GM19463 (cell line): ENCODE measurements at regions not wholly inside any gene's neighbourhood (a gene's known extent, or its start where the extent isn't known, plus 50 kb on each side); places are given as distances from the start of the nearest gene placed in this dataset.

ENCODE experiments used
- ATAC-seq: cut with Tn5 transposase; IDR thresholded peaks from one replicate; pipeline ENCODE4 v1.9.1; 2021; ENCODE audit warnings: mild to moderate bottlenecking, moderate library complexity; ENCODE audit not compliant: unreplicated experiment

DNA sequence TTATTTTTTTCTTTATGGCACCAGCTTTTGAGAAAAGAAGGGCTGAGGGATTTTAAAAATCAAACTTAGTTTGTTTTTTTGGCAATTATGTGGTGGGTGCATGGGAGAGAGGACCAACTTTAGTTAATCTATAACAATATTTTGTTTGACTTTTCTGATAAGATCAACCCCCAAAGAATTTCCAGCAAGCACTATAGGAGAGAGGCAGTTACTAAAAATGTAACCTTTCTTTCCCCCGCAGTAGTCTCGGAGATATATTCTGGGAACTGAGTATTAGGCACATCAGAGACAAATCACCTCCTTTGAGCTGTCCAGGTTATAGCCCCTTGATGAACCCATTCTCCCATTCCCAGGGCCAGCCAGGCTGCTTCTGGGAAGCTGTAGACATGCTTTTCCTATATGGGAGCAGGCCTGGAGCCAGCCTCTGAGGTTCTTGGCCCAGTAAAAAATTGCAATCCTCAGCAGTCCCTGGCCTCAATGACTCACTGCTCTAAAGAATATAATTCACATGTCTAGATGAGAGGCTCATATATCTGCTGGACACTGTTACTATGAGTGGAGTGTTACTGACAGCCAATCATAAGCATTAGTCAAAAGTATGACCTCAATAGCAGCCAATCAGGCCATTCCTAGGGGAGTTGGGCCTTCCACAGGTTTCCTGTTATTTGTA is 138.3 kb upstream of the AGBL1 start:
- ATAC-seq: no peak

DNA sequence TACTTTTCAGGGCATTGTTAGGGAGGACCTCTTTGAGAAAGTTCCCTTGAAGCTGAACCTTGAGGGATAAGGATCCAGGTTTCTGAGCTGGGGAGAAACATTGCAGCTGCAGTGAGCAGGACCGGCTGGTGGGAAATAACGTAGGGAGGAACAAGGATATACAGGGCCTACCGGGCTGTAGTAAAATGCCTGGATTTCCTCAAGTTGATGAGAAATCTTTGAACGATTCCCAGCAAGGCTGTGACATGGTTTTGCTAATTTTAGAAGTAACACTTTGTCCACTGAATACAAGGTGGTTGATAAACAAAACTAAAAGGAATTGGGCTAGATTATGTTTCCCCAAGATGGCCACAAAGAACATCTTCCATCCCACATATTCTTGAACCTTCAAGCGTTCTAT is 137.0 kb upstream of the AGBL1 start:
- no peak for ATAC-seq

DNA sequence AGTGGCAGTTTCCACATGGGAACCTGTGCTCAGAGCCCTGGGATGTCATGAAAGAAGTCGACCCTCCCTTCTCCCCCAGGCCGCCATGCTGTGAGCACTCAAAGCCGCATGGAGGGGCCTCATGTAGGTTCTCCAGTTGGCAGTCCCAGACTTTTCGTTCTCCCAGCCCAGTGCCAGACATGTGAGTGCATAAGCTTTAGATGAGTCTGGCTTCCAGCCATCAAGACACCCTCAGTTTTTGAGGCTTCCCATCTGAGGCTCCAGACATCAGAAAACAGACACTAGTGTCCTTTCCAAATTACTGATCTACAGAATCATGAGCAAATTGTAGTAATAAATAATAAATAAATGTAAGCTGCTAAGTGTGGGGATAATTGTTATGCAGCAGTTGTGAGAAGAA is 136.5 kb upstream of the AGBL1 start:
- no peak for ATAC-seq

DNA sequence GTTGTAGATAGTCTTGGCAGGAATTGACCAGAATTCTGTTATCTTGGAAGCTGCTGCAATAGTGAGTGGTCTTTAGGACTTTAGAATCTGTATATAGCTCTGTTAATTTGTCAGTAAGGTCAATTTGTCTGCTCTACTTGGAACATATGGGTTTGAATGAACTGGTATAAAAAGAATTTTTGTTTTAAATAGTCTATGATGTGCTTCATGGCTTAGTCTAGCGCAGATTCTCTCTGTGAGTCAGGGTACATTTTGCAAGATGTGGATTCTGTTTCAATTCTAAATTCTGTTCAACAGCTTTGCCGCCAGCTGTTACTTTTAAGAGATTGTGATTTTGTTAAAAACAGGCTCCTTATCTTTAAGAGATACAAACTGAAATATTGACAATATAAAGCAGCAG is 135.9 kb upstream of the AGBL1 start:
- no peak for ATAC-seq

DNA sequence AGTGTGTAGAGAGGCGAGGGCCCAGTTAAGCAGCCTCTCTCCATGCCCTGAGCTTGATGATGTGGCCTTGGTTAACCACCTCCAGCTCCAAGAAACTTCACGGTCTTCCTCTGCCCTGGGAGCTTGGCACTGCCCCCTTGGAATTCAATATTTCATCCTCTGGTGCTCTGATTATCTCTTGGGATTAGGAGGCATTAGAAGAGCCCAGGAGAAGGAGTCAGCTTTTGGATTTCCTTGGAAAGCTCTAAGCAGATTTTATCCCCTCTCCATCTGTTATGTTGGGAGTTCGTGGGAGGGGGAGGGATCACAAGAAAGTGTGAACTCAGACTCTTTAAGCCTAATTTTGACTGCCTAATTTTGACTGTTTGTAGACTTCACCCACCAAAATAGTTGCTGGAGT is 132.7 kb upstream of the AGBL1 start:
- ATAC-seq: no peak

DNA sequence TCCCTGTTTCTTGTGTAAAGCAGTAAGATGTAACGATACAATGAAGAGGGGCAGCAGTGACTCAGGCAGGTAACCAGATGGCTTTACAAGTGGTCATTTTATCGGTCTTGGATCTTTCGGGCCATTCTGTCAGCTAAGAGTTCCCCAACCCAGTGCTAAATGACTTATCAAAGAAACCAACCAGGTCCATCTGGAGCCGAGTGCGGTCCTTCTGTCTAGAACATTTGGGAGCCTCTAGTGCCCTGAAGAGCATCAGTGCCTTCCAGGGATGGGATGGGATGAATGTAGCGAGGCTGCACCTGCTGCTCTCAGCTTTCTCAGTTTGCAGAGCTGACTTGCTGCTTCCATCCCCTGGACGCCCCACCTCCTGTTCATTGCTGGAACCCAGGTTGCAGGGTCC is 131.7 kb upstream of the AGBL1 start:
- ATAC-seq: no peak

DNA sequence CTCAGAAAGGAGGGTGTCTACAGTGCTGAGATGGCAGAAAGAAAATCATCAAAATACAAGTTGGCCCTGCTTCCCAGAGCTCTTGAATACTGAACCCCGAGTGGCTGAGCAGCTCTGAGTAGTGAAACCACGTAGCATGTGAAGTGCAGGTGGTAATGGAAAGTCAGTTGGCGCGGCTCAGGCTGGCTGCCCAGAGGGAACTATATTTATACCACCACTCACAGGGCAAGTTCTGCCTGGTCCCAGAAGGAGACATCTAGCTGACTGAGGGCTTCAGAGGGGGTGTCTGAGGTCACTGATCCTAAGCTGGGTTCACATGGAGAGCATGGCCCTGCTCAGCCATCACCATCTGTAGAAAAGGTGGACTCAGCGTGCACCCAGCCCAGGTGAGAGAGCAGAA is 129.6 kb upstream of the AGBL1 start:
- peak; percentile 85 for ATAC-seq

DNA sequence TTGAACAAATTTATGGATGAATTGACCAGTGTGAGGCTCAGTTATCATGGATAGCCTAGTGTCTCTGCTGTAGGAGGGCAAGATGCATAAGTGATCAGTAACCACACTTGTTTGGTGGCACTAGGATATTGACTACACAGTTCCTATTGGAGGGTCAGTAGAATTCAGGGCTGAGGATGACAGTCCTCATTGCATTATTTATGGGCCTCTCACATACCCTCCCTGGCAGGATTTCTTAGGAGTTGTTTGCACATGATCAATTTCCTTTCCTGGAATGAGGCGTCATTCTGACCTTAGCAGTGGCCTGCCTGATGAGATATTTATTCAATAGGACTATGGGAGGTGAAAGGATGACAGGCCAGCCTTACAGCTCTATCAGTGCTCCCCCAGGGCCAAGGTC is 125.1 kb upstream of the AGBL1 start:
- no peak for ATAC-seq

DNA sequence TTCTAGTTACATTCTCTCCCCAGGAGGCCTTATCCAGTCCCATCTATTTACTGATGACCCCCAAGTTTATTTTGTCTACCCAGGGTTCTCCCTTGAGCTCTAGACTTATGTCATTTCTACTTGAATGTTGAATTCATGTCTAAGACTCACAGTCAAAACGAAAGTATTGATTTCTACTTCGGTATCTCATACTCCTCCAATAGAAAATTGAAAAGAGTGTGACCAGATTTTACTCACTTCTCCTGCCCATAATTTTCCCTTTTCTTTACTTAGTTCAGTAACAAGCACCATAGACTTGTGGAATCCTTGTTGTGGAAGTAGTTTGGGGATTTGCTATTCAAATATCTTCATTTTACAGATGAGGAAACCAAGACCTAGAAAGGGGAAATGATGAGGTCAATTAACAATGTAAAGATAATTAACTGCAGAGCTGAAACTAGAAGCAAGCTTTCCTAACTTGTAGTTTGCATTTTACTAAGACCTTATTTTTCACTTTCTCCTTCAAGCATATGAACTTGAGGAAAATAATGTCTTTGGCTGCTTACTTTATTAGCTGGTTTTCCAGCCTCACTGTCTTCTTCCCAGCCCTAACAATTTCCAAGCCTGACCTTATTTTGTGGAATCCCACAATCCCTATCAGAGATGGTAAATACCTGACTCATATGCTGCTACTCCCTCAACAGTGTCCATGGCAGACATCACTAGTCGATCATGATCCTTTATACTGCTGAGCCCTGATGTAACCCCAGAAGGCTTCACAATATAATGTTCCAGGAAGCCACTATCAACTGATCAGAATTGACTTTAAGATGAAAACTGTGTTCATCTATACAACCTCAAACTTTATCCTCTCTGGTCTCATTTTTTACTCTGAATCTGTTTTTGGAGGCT is 123.9 kb upstream of the AGBL1 start:
- ATAC-seq: peak; percentile 89

DNA sequence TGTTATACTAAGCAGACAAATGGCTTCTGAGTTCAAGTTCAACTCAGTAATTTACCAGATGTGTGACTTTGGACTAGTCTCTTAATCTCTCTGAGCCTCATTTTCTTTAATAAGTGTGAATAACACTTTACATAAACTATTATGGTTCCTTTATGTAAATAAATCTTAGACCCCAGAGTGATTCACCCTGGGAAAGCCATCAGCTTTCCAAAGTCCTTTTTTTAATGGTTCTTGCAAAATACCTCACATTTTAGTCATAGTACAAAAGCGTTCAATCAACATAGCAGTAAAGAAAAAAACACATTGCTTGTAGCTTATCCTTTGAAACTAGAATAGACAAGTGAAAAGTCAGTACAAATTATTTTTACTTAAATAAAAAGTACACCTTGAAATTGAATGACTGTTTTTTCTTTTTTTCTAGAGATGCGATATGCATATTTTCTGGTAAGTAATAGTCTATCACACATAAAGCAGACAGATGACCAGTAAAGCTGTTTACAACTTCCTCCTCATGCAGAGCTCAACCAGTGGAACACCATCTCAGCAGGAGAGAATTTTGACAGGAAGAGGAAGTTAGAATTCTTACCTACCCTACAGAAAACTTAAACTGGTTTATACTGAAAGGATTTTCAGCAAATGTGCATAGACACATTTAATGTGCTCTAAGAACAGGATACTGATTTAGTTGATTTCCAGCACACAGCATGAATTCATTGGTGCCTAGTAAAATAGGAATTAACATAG is 123.0 kb upstream of the AGBL1 start:
- ATAC-seq: no peak

DNA sequence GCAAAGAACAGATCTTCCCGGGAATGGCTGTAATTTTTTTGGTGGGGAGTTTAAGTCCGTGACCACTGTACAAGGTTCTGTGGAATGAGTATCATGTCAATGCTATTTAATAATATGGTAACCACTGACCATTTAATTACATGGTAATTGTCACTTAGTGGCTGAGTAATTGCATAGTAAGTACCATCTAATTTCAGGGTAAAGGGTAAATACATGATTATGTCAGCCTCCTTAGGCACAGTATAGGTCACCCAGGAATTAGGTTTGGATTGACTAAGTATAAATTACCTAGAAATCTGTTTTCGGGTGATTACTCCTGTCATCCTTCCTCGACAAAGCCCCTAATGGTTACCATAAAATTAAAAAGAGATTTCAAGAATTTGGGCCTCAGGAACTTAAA is 120.1 kb upstream of the AGBL1 start:
- ATAC-seq: no peak

DNA sequence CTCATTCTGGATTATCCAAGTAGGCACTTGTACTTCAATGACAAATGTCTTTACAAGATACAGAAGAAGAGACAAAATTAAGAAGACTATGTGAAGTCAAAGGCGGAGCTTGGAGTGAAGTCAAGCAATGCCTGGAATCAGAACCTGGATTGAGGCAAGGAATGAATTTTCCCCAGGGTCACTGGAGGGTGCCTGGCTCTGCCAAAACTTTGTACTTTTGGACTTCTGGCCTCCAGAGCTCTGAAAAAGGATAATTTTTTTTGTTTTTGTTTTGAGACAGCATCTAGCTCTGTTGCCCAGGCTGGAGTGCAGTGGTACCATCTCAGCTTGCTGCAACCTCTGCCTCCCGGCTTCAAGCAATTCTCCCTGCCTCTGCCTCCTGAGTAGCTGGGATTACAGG is 119.3 kb upstream of the AGBL1 start:
- no peak for ATAC-seq

DNA sequence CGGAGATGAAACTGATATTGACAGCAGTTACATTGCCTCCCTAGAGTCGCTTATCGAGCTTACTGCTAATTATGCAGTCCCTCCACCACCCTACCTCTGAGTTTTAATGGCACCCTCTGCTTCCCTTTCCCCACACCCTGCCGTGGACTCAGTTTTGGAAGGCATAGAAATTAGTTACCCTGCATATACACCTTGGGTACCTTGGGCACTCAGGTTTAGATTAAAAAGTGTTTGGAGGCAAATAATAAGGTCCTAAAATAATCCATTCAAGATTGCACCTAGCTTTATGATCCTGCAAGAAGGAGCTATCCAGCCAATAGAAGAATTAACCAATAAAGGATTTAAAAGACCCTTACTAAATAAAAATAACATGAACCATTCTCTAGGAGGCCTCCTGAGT is 117.8 kb upstream of the AGBL1 start:
- no peak for ATAC-seq

DNA sequence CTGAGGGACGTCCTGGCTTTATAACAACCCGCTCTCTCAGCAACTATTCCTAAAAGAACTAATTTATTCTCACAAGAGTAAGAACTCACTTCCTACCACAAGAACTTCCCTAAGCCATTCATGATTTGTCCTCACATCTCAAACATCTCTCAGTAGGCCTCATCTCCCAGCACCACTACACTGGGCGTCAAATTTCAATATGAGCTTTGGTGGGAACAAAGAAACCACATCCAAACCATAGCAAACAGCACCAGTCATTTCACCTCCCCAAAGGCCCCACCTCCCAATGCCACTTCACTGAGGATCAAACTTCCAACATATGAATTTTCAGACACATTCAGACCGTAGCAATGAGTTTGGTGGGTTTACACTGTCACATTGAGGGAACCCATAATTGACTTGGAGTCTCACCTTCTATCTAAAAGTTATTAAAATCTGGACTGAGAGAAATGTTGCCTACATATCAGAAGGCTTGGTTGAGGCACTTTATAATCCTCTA is 116.4 kb upstream of the AGBL1 start:
- ATAC-seq: no peak

DNA sequence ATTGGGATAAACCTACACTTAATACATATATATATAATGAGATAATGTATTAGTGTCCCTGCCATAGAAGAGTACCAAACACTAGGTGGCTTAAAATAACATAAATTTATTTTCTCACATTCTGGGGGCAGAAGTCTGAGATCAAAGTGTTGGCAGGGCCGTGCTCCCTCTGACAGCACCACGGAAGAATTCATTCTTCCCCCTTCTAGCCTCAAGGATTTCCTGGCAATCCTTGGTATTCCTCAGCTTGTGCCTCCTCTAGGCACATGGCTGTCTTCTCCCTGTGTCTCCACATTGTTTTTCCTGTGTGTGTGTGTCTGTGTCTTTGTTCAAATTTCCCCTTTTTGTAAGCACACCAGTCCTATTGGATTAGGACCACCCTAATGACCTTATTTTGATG is 115.2 kb upstream of the AGBL1 start:
- no peak for ATAC-seq

DNA sequence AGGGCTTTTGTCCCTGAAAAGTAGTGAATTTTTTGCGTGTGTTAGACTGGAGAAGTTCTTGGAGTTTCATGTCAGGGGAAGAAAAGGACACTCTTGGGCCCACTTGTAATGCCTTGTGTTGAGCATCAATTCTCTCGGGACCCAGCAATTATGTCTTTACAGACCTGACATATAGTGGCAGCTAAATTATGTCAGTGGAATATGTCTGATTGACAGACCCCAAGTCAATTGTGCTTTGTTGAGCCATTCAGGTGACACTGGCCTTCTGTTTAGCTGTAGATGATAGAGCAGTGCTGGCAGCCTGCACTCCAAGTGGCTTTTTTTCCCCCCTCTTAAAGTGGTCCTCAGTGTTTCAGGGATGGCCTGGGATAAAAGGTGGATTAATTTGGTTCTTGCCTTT is 112.1 kb upstream of the AGBL1 start:
- no peak for ATAC-seq

DNA sequence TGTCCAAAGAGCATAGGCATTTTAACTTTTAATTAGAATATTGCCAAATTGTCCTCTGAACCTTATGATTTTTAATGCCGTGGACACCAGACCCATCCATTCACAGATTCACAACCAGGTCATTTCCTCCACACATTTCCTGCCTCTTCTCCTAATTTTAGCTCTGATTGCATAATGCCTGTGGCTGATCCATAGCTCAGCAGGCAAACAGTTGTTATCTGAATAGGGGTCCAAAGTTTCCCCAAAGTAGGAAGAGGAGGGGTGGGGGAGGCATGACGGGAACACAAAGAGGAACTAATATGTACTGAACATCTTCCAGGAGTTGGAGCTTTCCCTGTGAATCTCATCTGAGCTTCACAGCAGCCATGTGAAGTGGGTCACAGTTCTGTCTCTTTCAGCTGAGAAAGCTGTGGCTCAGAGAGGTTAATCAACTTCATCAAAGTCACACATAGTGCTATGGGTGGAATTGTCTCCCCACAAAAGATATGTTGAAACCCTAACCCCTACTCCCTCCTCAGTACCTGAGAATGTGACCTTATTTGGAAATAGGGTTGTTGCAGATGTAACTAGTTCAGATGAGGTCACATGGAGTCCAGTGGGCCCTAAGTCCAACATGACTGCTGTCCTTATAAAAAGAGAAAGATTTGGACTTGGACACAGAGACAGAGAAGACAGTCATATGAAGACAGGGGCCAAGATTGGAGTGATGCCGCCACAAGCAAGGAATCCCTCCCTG is 106.7 kb upstream of the AGBL1 start:
- no peak for ATAC-seq

DNA sequence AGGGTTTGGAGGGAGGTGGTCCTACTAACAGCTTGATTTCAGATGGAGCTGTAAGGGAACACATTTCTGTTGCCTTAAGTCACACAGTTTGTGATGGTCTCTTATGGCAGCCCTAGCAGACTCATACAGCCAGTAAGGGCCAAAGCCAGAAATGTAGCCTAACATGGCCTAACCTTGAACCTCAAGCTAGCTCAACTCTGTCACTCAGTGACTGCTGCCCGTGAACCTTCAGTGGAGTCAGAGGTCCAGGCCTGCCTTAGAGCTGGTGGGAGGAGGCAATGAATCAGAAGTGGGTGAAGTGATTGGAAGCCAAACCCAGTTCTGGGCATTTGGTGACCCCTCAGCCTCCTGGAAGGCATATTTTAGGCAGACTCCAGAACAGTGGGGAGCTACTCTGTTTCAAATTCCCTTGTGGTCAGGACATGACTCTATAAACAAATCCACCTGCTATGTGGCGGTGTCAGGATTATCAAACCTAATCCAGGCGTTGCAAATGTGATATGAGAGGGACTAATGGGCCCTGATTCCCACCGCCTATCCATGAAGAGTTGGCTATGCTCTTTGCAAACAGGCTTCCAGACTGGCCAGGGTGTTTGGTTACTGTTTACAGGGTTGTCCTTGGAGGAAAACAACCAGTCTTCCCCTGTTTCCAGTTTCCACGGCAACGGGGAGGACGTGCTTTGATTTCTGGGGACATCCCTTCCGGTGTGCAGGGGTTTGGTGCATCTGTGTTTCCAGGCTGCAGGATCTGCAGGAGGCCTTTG is 105.9 kb upstream of the AGBL1 start:
- ATAC-seq: no peak

DNA sequence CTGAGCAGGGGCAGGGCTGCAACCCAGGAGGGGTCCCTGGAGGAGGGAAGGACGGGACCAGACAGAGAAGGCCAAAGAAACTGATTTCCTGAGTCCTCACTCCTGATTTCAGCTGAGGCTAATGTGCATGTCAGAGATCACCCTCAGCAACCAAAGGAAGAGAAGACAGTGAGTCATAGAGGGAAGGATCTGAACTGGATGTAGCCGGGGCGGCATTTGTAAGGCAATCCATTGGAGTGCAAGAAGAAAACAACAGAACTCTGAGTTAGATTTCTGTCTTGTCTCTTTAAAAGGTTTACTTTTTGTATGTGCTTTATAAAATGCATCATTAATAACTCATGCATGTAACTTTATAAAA is 105.3 kb upstream of the AGBL1 start:
- ATAC-seq: no peak

DNA sequence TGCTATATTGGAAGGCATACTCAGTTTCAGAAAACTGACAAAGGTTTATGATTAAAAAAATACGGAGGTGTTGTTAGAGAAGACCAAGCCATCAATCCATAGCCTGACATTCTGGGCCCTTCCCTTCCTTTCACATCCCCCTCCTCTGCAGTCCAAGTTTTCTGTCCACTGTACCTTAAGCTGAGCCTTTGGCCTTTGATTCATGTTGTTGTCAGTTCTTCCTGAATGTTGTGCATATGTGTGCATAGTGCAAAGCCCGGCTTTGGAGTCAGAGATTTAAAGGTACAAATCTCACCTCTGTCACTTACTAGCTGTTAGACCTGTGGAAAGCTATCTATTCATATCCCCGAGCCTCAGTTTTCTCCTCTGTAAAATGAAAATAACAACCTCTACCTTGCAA is 104.9 kb upstream of the AGBL1 start:
- no peak for ATAC-seq
